ENCODE measurements at regions not wholly inside any gene's neighbourhood (a gene's known extent, or its start where the extent isn't known, plus 50 kb on each side); places are given as distances from the start of the nearest gene placed in this dataset.

- no peak for DNase-seq (ENCODE audit: low read depth)
- no peak overlapping the region for H3K4me3 ChIP-seq (ENCODE audit: low read length)
- no peak for TF ChIP-seq CTCF (IDR thresholded peaks at IDR 0.05; ENCODE audit: insufficient read depth, low read depth, low read length, missing control alignments)
Observed at GRCh38 chr5:40386289-40386688, 293.4 kb upstream of the PTGER4 start.

- peak; percentile 91 for DNase-seq (ENCODE audit: low read depth)
- H3K4me3 ChIP-seq (ENCODE audit: low read length), result no peak overlapping the region
Observed at GRCh38 chr5:40385544-40385943, 294.2 kb upstream of the PTGER4 start.

GRCh38 chr5:40384782-40385390 is 294.8 kb upstream of the PTGER4 start:
- TF ChIP-seq CTCF (IDR thresholded peaks at IDR 0.05; ENCODE audit: insufficient read depth, low read depth, low read length, missing control alignments), result no peak
- no peak overlapping the region for H3K4me3 ChIP-seq (ENCODE audit: low read length)

More at GRCh38 chr5:40385544-40385943, 294.2 kb upstream of the PTGER4 start:
- no peak for TF ChIP-seq CTCF (IDR thresholded peaks at IDR 0.05; ENCODE audit: insufficient read depth, low read depth, low read length, missing control alignments)

GRCh38 chr5:40383749-40384651 is 295.7 kb upstream of the PTGER4 start:
- TF ChIP-seq CTCF (IDR thresholded peaks at IDR 0.05; ENCODE audit: insufficient read depth, low read depth, low read length, missing control alignments), result no peak
- H3K4me3 ChIP-seq (ENCODE audit: low read length), result no peak overlapping the region
- DNase-seq (ENCODE audit: low read depth), result peak; percentile 81

More at GRCh38 chr5:40384782-40385390, 294.8 kb upstream of the PTGER4 start:
- DNase-seq (ENCODE audit: low read depth), result no peak

GRCh38 chr5:40381676-40382363 is 297.9 kb upstream of the PTGER4 start:
- H3K4me3 ChIP-seq (ENCODE audit: low read length), result no peak overlapping the region
- TF ChIP-seq CTCF (IDR thresholded peaks at IDR 0.05; ENCODE audit: insufficient read depth, low read depth, low read length, missing control alignments), result no peak
- DNase-seq (ENCODE audit: low read depth), result peak; percentile 94

GRCh38 chr5:40381016-40381415 is 298.7 kb upstream of the PTGER4 start:
- TF ChIP-seq CTCF (IDR thresholded peaks at IDR 0.05; ENCODE audit: insufficient read depth, low read depth, low read length, missing control alignments), result no peak
- H3K4me3 ChIP-seq (ENCODE audit: low read length), result no peak overlapping the region
- DNase-seq (ENCODE audit: low read depth), result peak; percentile 23
